Activated B cell treated with CpG ODN at 0.5 μM for 24 hours (primary cell): ENCODE measurements at regions not wholly inside any gene's neighbourhood (a gene's known extent, or its start where the extent isn't known, plus 50 kb on each side); places are given as distances from the start of the nearest gene placed in this dataset.
"Not testable (repeated sequence)": the region's sequence is repeated elsewhere in the genome, so short reads cannot be mapped to it uniquely, and the experiment has no call there.

Experiments
- ATAC-seq: fragments of 200-7000 bp; cut with Tn5 transposase; one replicate; pipeline ENCODE4 v1.10.0; 2021; ENCODE audit warnings: low read depth, mild to moderate bottlenecking, moderate library complexity
- CTCF ChIA-PET: fragments of 350-600 bp; sonication (Branson Sonifier 250); formaldehyde crosslinking; loops from one replicate; lab custom pipeline; 2021; ENCODE audit warnings: antibody characterized with exemption; lab: Charles Lee
- POLR2A ChIA-PET: fragments of 350-600 bp; sonication (Branson Sonifier 250); formaldehyde crosslinking; loops from one replicate; lab custom pipeline; 2021; ENCODE audit warnings: antibody characterized with exemption; lab: Charles Lee
- DNase-seq: peaks from one replicate; pipeline ENCODE4 v3.0.0; 2022
- H3K27ac Mint-ChIP-seq: one replicate; pipeline ENCODE4 v1.8.0; 2020; ENCODE audit warnings: mixed read lengths
- H3K27me3 Mint-ChIP-seq: one replicate; pipeline ENCODE4 v1.8.0; 2021; ENCODE audit warnings: mixed read lengths
- H3K36me3 Mint-ChIP-seq: one replicate; pipeline ENCODE4 v1.8.0; 2021; ENCODE audit warnings: low read depth, mixed read lengths
- H3K4me1 Mint-ChIP-seq: one replicate; pipeline ENCODE4 v1.8.0; 2021; ENCODE audit warnings: mixed read lengths
- H3K4me3 Mint-ChIP-seq: one replicate; pipeline ENCODE4 v1.8.0; 2020; ENCODE audit warnings: mild to moderate bottlenecking, mixed read lengths
- H3K9me3 Mint-ChIP-seq: one replicate; pipeline ENCODE4 v1.8.0; 2020; ENCODE audit warnings: mixed read lengths
- intact Hi-C: fragments of 100-400 bp; cut with micrococcal nuclease; formaldehyde crosslinking; loops from one replicate; pipeline ENCODE4 v1.15.1; 2024
- TF ChIP-seq, protein P1 (sequence below): fragments of 200-600 bp; IDR thresholded peaks from one replicate; pipeline ENCODE4 v1.8.0; 2022; ENCODE audit warnings: antibody characterized with exemption, mild to moderate bottlenecking

DNA sequence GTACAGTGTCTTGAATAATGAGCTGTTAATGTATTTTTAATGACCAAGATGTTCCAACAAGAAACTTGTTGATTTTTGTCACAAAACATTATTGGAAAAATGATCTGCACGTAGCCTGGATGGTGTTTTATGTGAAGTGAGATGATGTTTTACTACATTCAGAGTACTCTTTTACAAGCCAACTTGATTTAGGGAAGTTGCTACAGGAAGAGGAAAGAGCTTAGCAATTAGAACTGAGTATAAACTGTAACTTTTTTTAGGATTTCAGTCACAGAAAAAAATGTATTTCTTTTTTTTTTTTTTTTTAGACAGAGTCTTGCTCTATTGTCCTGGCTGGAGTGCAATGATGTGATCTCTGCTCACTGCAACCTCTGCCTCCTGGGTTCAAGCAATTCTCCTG is 113.6 kb upstream of the ADRA1B start:
- Mint-ChIP-seq H3K27me3 (peaks cover 8% of the 10 kb centered on the region), H3K4me3 (no peak overlapping the region), H3K4me1 (peaks cover 21% of the 10 kb centered on the region), H3K9me3 (no peaks in the 10 kb centered on the region), H3K27ac (no peak overlapping the region), H3K36me3 (no peaks in the 10 kb centered on the region)
- intact Hi-C loops, result no loop called here
- TF ChIP-seq, protein P1, sequence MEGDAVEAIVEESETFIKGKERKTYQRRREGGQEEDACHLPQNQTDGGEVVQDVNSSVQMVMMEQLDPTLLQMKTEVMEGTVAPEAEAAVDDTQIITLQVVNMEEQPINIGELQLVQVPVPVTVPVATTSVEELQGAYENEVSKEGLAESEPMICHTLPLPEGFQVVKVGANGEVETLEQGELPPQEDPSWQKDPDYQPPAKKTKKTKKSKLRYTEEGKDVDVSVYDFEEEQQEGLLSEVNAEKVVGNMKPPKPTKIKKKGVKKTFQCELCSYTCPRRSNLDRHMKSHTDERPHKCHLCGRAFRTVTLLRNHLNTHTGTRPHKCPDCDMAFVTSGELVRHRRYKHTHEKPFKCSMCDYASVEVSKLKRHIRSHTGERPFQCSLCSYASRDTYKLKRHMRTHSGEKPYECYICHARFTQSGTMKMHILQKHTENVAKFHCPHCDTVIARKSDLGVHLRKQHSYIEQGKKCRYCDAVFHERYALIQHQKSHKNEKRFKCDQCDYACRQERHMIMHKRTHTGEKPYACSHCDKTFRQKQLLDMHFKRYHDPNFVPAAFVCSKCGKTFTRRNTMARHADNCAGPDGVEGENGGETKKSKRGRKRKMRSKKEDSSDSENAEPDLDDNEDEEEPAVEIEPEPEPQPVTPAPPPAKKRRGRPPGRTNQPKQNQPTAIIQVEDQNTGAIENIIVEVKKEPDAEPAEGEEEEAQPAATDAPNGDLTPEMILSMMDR, result no peak
- POLR2A ChIA-PET, result no interaction called here
- no peak for DNase-seq
- ATAC-seq, result no peak
- CTCF ChIA-PET, result no interaction called here

DNA sequence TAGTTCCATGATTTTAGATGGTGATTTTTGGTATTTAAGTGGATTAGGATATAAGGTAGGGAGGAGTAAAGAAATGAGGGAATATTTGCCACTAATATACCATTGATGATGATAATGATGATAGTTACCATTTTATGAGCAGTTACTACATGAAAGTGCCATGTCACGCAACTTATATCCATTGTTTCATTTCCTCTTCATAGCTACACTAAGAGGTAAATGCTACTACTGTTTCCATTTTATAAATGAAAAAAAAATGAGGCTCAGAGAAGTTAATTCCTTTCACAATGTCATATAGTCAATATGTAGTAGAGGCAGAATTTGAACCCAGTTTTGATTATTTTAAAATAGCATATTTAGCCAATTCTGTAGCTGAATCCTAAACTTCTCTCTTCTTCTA is 112.2 kb upstream of the ADRA1B start:
- Mint-ChIP-seq H3K4me3 (no peak overlapping the region), H3K27ac (no peak overlapping the region), H3K27me3 (peaks cover 12% of the 10 kb centered on the region), H3K36me3 (no peaks in the 10 kb centered on the region), H3K9me3 (no peaks in the 10 kb centered on the region), H3K4me1 (peaks cover 21% of the 10 kb centered on the region)
- ChIA-PET CTCF (no interaction called here), POLR2A (interaction anchor here (0.6 kb wide), 1 partner anchor 588 kb away, joined by 4 read pairs; no protein-coding TSS in a partner anchor)
- no peak for ATAC-seq
- TF ChIP-seq, protein P1, result no peak
- no peak for DNase-seq
- intact Hi-C loops, result no loop called here

DNA sequence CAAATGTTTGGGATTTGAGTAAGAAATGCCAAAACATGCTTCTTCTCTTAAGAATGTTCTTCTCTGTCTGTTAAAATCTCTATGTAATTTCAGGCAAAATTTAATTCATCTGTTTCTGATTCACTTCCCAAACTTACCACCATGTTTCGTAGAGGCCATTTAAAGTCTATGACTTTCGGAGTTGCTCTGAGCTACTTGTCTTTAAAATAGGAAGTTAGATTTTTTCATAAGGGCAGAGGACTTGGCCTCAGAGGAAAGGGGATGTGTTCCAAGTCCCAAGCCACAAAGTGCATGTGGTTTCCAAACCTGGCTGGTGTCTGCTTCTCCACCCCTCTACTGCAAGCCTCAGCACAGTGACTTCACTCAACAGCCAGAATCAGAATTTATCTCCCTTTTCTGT is 111.3 kb upstream of the ADRA1B start:
- Mint-ChIP-seq H3K4me3 (no peak overlapping the region), H3K9me3 (no peaks in the 10 kb centered on the region), H3K36me3 (no peaks in the 10 kb centered on the region), H3K27ac (no peak overlapping the region), H3K4me1 (peaks cover 21% of the 10 kb centered on the region), H3K27me3 (peaks cover 12% of the 10 kb centered on the region)
- POLR2A ChIA-PET, result no interaction called here
- intact Hi-C loops, result no loop called here
- TF ChIP-seq, protein P1, result no peak
- DNase-seq (no peak), ATAC-seq (no peak)
- CTCF ChIA-PET, result no interaction called here

DNA sequence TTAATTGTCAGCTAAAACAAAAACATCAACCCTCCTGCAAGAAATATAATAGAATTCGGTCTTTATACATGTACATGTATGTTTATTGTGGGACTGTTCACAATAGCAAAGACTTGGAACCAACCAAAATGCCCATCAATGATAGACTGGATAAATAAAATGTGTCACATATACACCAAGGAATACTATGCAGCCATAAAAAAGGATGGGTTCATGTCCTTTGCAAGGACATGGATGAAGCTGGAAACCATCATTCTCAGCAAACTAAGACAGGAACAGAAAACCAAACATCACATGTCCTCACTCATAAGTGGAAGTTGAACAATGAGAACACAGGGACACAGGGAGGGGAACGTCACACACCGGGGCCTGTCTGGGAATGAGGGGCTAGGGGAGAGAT is 109.1 kb upstream of the ADRA1B start:
- H3K36me3 Mint-ChIP-seq, H3K9me3 Mint-ChIP-seq, POLR2A ChIA-PET, intact Hi-C loops, H3K4me3 Mint-ChIP-seq, CTCF ChIA-PET, DNase-seq, H3K27ac Mint-ChIP-seq, ATAC-seq: not testable (repeated sequence)
- Mint-ChIP-seq H3K27me3 (peaks cover 12% of the 10 kb centered on the region), H3K4me1 (peaks cover 21% of the 10 kb centered on the region)

DNA sequence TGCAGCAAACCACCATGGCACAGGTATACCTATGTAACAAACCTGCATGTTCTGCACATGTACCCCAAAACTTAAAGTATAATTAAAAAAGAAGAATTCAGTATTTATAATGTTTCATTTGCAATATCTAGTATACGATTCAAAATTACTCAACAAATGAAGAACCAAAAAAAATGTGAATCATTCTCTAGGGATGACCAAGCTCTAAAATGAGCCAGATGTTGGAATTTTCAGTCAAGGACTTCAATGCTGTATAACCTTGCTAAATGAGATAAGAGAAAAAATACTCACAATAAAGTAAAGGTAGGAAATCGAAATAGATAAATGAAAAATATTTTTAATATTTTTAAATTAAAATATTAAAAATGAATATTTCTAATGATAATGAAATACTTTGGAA is 108.7 kb upstream of the ADRA1B start:
- Mint-ChIP-seq H3K4me1 (peaks cover 17% of the 10 kb centered on the region), H3K4me3 (no peak overlapping the region), H3K36me3 (no peaks in the 10 kb centered on the region), H3K9me3 (peaks cover 2% of the 10 kb centered on the region), H3K27me3 (peaks cover 12% of the 10 kb centered on the region), H3K27ac (no peak overlapping the region)
- no peak for ATAC-seq
- POLR2A ChIA-PET, result no interaction called here
- intact Hi-C loops, result no loop called here
- TF ChIP-seq, protein P1, result no peak
- CTCF ChIA-PET, result no interaction called here
- no peak for DNase-seq

DNA sequence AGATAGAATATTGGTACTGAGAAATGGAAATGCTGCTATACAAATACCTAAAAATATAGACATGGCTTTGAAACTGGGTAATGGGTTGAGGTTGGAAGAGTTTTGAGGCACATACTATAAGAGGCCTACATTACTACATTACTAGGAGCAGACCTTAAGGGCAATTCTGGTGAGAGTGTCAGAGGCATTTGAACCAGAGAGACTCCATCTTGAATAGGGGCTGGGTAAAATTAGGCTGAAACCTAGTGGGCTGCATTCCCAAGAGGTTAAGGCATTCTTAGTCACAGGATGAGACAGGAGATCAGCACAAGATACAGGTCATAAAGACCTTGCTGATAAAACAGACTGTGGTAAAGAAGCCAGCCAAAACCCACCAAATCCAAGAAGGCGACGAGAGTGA is 104.6 kb upstream of the ADRA1B start:
- no peaks in the 10 kb centered on the region for H3K36me3 Mint-ChIP-seq
- intact Hi-C loops, result no loop called here
- CTCF ChIA-PET, result no interaction called here
- TF ChIP-seq, protein P1, result no peak
- H3K27me3 Mint-ChIP-seq, result peaks cover 7% of the 10 kb centered on the region
- no peak for DNase-seq
- peaks cover 2% of the 10 kb centered on the region for H3K9me3 Mint-ChIP-seq
- H3K4me1 Mint-ChIP-seq, result no peaks in the 10 kb centered on the region
- H3K27ac Mint-ChIP-seq, result no peak overlapping the region
- POLR2A ChIA-PET, result no interaction called here
- no peak for ATAC-seq
- no peak overlapping the region for H3K4me3 Mint-ChIP-seq

DNA sequence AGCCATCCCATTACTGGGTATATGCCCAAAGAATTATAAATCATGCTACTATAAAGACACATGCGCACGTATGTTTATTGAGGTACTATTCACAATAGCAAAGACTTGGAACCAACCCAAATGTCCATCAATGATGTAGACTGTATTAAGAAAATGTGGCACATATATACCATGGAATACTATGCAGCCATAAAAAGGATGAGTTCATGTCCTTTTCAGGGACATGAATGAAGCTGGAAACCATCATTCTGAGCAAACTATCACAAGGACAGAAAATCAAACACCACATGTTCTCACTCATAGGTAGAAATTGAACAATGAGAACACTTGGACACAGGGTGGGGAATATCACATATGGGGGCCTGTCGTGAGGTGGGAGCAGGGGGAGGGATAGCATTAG is 103.5 kb upstream of the ADRA1B start:
- POLR2A ChIA-PET, H3K36me3 Mint-ChIP-seq, ATAC-seq, DNase-seq, H3K4me3 Mint-ChIP-seq, H3K27me3 Mint-ChIP-seq, H3K27ac Mint-ChIP-seq, H3K4me1 Mint-ChIP-seq, intact Hi-C loops, H3K9me3 Mint-ChIP-seq, CTCF ChIA-PET: not testable (repeated sequence)
